ENCODE measurements at regions not wholly inside any gene's neighbourhood (a gene's known extent, or its start where the extent isn't known, plus 50 kb on each side); places are given as distances from the start of the nearest gene placed in this dataset.

- no peaks in the 10 kb centered on the region for H3K36me3 Mint-ChIP-seq
- DNase-seq = no peak
These were observed 75.9 kb upstream of the SPHKAP start for GRCh38 chr2:228257379-228257778.

DNA sequence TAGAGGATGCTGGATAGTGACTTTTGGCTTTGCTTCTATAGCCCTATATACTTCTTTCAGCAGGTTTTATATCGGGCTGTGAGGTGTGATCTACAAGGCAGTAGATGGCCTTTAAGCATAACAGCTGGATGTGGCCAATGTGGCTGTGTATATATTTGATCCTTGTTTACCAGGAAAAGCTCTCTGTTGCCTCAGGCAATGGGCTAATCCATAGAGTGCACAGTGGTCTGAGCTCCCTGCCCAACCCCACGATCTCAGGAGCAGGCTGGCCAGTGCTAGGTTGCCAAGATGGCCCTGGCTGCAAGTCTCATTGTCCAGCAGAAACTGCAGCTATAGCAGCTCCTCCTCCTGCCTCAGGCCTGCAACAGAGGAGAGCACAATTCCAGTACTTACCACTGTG is 72.3 kb upstream of the SPHKAP start:
- Mint-ChIP-seq H3K36me3 (no peaks in the 10 kb centered on the region), H3K4me3 (no peak overlapping the region), H3K27me3 (no peaks in the 10 kb centered on the region), H3K4me1 (no peaks in the 10 kb centered on the region), H3K9me3 (peaks cover 6% of the 10 kb centered on the region), H3K27ac (no peak overlapping the region)
- CTCF ChIA-PET = no interaction called here
- no peak for DNase-seq

More at GRCh38 chr2:228257379-228257778, 75.9 kb upstream of the SPHKAP start:
- CTCF ChIA-PET = no interaction called here
- Mint-ChIP-seq H3K27me3 (no peaks in the 10 kb centered on the region), H3K4me3 (no peak overlapping the region), H3K9me3 (peaks cover 7% of the 10 kb centered on the region), H3K4me1 (no peaks in the 10 kb centered on the region), H3K27ac (no peak overlapping the region)

DNA sequence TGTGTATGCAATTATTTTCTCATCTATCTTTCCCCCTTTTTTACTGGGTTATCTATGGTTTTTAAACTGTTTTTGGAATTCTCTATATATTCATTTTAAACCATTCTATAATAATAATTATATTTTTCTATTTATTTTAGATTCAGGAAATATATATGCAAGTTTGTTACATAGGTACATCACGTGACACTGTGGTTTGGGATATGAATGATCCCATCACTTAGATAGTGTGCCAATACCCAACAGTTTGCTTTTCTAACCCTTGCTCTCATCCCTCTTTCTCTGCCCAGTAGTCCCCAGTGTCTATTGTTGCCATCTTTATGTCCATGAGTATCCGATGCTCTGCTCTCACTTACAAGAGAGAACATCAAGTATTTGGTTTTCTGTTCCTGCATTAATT is 65.8 kb upstream of the SPHKAP start:
- no peak overlapping the region for H3K4me3 Mint-ChIP-seq
- H3K9me3 Mint-ChIP-seq = peaks cover 8% of the 10 kb centered on the region
- no peak for DNase-seq
- H3K4me1 Mint-ChIP-seq = no peaks in the 10 kb centered on the region
- H3K27ac Mint-ChIP-seq = no peak overlapping the region
- CTCF ChIA-PET = no interaction called here
- H3K27me3 Mint-ChIP-seq = no peaks in the 10 kb centered on the region
- no peaks in the 10 kb centered on the region for H3K36me3 Mint-ChIP-seq

DNA sequence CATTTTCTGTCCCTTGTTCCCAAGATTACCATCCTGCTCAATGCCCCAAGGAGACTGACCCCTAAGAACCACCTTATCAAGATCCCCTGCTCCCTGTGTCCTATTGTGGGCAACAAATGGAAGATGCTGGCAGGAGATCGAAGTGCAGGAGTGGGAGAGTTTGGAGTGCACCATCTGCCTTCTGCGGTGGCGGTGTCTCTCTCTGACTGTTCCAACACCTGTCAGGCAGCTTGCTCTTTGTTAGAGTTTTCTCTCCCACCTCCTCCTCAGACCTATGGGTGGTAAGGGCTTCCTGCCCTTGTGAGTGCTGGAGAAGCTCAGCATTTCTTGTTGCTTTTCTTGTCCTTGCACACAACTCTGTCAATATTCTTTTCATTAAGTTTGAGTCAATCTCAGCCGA is 64.1 kb upstream of the SPHKAP start:
- Mint-ChIP-seq H3K4me3 (no peak overlapping the region), H3K9me3 (peaks cover 8% of the 10 kb centered on the region), H3K27ac (no peak overlapping the region), H3K36me3 (no peaks in the 10 kb centered on the region), H3K4me1 (no peaks in the 10 kb centered on the region), H3K27me3 (no peaks in the 10 kb centered on the region)
- DNase-seq = no peak
- CTCF ChIA-PET = no interaction called here

DNA sequence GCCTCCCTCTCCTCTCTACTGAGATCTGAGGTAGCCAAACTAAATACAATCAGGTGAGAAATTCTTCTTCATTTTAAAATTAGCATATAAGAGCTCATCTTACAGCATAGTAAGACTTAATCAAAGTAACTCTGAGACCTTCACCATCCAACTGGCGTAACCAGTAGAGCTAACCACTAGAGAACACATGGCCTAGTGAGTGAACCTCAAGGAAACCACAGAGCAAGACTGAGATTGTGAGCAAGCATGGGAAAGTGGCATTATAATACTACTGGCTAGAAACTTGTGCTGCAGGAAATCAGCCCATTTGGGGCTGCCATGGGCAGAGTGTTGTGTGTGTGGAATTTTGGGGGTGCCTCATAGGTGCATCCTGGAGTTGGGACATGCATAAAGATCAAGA is 61.1 kb upstream of the SPHKAP start:
- Mint-ChIP-seq H3K4me3 (no peak overlapping the region), H3K4me1 (no peaks in the 10 kb centered on the region), H3K27ac (no peak overlapping the region), H3K27me3 (no peaks in the 10 kb centered on the region), H3K36me3 (no peaks in the 10 kb centered on the region), H3K9me3 (peaks cover 2% of the 10 kb centered on the region)
- CTCF ChIA-PET = no interaction called here
- no peak for DNase-seq

GRCh38 chr2:228239907-228240561 is 58.5 kb upstream of the SPHKAP start:
- no peak overlapping the region for H3K4me3 Mint-ChIP-seq
- H3K9me3 Mint-ChIP-seq = peaks cover 1% of the 10 kb centered on the region
- no peak overlapping the region for H3K27ac Mint-ChIP-seq
- H3K27me3 Mint-ChIP-seq = no peaks in the 10 kb centered on the region
- H3K4me1 Mint-ChIP-seq = no peaks in the 10 kb centered on the region
- DNase-seq = no peak
- CTCF ChIA-PET = no interaction called here
- H3K36me3 Mint-ChIP-seq = no peaks in the 10 kb centered on the region

- Mint-ChIP-seq H3K9me3 (peaks cover 1% of the 10 kb centered on the region), H3K36me3 (no peaks in the 10 kb centered on the region), H3K4me3 (no peak overlapping the region), H3K4me1 (no peaks in the 10 kb centered on the region), H3K27me3 (no peaks in the 10 kb centered on the region), H3K27ac (no peak overlapping the region)
- no peak for DNase-seq
- CTCF ChIA-PET = no interaction called here
These were observed 57.9 kb upstream of the SPHKAP start for GRCh38 chr2:228239207-228239906.

All from activated naive CD4-positive, alpha-beta T cell treated with anti-CD3 and anti-CD28 coated beads, Interleukin-2, amount 10 ng/mL, durations not matched to agents 7 days and 5 days (primary cell).